HG03378 (cell line): ENCODE measurements at regions not wholly inside any gene's neighbourhood (a gene's known extent, or its start where the extent isn't known, plus 50 kb on each side); places are given as distances from the start of the nearest gene placed in this dataset.

ENCODE experiments used
- ATAC-seq: cut with Tn5 transposase; IDR thresholded peaks from one replicate; pipeline ENCODE4 v1.9.1; 2021; ENCODE audit warnings: mild to moderate bottlenecking, moderate library complexity; ENCODE audit not compliant: unreplicated experiment

- ATAC-seq = no peak
These were observed 411.2 kb downstream of the PLPP3 start for GRCh38 chr1:56168176-56168575.

- no peak for ATAC-seq
These were observed 411.8 kb downstream of the PLPP3 start for GRCh38 chr1:56167596-56167995.

DNA sequence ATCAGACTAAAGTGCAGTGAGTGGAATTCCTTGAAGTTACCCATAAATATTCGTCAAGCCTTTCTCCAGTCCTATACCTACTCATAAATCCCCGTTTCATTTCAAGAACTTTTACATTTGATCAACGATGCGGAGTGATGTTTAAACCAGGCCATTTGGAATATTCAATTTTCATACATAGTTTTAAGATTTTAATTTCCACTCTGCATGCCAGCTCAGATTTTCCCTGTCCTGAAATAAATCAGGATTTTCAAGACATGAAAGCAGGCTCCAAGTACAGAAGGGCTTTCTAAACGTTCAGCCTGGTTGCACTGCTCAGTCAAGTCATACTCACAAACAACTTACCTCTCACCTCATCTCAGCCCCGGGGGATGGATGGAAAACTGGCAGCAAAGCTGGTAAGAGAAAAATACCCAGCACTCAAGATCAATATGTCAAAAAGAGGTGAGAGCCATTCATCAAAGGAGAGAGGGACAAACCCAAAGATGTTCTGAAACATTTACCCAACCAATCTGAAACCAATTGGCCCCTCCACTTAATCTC, 418.5 kb downstream of the PLPP3 start:
- no peak for ATAC-seq

GRCh38 chr1:56156971-56157876, 422.1 kb downstream of the PLPP3 start:
- ATAC-seq = no peak

GRCh38 chr1:56153276-56153675, 426.1 kb downstream of the PLPP3 start:
- ATAC-seq = no peak

DNA sequence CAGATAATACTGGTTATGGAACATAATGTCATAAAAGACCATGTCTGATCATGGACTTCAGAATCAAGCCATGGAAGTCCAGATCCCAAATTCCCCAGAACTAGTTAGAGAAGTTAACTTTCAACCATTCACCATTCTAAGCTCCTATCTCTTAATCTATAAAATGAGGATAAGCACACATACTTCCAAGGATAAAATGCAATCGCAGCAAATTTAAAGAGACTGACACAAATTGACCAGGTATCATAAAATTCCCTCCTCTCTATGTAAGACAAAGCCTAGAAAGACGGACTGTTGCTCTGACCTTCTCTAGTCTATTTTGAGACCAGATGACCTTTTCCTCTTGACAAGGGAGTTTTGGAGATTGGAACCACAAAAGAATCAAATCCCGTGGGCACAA, 426.7 kb downstream of the PLPP3 start:
- no peak for ATAC-seq

GRCh38 chr1:56151402-56151801, 428.0 kb downstream of the PLPP3 start:
- no peak for ATAC-seq

- no peak for ATAC-seq
These were observed 428.7 kb downstream of the PLPP3 start for GRCh38 chr1:56150441-56151215.

DNA sequence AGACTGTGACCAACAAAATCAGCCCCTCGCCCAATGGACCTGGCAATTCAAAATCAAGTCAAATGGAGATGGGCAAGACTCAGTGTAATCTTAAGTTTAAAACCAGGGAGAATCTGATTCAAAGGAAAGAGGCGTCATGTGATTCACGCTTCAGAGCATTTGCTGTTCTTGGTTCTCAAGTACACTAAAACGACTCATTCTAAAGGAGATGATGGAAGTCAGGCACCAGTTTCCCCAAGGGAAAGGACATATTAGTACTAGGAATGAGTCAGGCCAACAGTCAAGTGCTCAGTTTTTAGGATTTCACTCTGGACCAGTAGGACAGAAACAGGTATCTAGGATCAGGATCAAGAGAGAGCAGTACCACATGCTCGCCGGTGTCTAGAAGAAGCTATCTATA, 429.6 kb downstream of the PLPP3 start:
- ATAC-seq = no peak

- ATAC-seq = no peak
These were observed 430.8 kb downstream of the PLPP3 start for GRCh38 chr1:56148326-56149193.

DNA sequence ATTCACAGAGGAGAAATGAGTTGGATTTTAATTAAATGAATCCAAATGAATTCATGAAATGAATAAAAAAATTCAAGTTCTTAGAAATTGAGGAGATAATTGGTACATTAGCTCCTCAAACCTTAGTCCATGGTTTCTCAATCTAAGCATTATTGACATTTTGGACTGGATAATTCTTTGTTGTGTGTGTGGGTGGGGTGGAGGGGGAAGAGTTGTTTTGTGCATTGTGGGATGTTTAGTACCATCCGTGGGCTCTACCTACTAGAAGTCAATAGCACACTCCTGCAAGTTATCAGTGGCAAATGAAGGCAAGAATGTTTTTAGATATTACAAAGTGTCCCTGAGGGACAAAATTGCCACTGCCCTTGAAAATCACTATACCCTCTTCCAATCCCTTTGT, 431.9 kb downstream of the PLPP3 start:
- no peak for ATAC-seq

DNA sequence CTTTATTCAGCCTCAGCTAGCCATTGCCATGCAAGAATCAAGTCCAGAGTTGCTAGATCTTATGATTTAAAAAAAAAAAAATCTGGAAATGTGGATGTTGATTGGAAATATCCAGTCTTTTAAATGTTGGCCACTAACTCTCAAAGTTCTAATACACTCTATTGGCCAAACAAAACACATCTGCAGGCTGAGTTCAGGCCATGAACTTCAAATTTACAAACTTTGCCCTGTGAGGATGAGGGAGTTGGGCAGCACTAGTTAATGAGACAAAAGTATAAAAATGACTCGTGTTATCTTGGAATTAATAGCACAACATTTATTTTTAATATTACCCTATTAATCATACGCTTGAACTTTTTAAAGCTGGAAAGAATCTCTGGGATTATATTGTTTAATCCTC, 432.3 kb downstream of the PLPP3 start:
- no peak for ATAC-seq

- ATAC-seq = no peak
These were observed 432.9 kb downstream of the PLPP3 start for GRCh38 chr1:56146449-56146848.

- ATAC-seq = no peak
These were observed 433.8 kb downstream of the PLPP3 start for GRCh38 chr1:56145581-56145980.

DNA sequence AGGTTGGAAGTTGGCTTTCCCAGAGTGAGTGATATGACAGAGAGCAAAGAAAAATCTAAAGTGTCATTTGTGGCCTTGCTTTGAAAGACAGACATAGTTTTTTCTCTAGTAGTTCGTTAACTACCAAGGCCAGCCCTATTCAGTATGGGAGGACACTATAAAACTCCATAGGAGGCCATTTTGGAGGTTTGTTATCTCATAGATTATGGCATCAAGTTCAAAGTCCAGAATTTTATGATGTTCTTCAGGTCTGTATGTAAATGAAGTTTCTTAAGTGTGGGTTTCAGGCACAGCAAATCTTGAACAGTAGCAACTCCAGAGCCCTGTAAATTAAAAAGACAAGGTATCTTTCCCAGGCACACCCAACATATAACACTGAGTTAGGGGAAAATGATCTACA, 437.1 kb downstream of the PLPP3 start:
- no peak for ATAC-seq

DNA sequence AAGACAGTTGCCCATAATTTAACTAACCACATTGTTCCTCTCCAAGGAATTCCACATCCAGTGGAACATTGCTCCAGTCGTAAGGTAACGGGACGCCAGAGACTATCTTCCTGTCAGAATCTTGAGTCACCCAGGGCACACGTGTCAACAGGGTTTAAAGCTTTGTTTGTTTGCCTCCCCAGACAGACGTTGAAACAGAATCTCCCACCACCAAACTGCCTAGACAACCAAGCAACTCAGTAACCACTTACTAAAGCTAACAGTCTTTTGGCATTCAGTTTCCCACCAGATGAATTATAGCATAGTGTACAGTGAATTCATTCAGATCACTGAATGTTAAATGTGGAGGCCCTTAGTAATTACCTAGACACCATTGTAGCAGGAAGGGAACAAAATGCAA, 439.5 kb downstream of the PLPP3 start:
- no peak for ATAC-seq

DNA sequence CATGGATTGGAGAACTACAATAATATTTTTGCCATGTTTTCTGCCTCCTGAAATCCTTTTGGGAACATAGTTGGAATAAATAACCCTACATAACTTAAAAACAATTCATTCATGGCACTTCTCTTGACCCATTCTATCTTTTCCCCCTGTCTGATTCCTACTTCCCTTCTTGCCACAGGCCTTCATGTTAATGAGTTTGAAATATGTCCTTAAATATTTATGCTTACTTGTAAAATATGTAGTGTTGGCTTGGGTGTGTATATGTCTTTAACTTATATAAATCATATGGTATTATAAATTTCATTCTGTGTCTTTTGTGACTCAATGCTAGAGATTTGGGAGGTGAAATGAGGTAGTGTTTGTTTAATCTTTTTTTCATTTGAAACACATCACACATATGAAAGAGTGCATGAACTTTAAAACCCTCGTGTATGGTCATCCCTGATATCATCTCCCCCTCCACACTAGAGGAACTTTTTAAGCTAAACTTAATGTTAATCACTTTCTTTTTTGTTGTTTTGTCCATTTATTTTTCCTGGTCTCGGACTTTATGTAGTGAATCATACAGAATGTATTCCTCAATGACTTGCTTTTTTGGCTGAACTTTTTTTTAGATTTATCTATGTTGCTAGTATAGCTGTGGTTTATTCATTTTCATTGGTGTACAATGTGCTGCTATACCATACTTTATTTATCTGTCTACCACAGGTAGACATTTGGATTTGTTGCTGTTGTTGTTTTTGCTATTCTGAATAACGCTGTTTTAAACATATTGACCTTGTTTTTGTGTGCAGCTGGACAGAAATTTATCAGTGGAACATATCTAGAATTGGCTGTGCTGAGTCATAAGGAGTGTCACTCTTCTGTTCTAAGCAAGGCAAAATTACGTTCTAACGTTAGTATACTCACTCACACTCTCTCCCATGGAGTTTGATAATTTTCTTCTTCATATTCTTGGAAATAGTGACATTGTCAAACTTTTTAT, 441.6 kb downstream of the PLPP3 start:
- ATAC-seq = no peak

- no peak for ATAC-seq
These were observed 442.3 kb downstream of the PLPP3 start for GRCh38 chr1:56137090-56137489.

DNA sequence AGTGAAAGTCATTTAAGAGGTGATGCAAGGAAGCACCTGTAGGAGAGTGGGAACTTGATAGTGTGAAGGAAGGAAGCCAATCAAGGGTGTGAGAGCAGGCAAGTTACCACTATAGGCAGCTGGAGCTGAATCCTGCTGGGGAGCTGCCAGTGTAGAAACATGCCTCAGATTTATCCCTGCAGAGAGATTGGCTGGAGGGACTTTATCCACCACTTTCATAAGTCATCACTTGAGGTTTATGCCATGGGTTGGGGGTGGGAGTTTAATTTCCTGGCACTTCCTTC, 443.6 kb downstream of the PLPP3 start:
- peak; percentile 10 for ATAC-seq
